HUES64 (cell line): ENCODE measurements at regions not wholly inside any gene's neighbourhood (a gene's known extent, or its start where the extent isn't known, plus 50 kb on each side); places are given as distances from the start of the nearest gene placed in this dataset.
A peak's percentile ranks its signal among the peaks of the same experiment; 100 is the strongest.

ENCODE experiments used
- H3K27ac ChIP-seq: 2 replicates; pipeline ENCODE4 v1.7.0; 2013; ENCODE audit warnings: low read depth, low read length, inconsistent platforms
- H3K27me3 ChIP-seq: 2 replicates; pipeline ENCODE4 v1.6.1; 2013; ENCODE audit warnings: mild to moderate bottlenecking, low read length; ENCODE audit not compliant: insufficient read depth
- H3K36me3 ChIP-seq: 2 replicates; pipeline ENCODE4 v1.6.1; 2013; ENCODE audit warnings: mild to moderate bottlenecking, low read length; ENCODE audit not compliant: insufficient read depth
- H3K4me1 ChIP-seq: 2 replicates; pipeline ENCODE4 v1.6.1; 2013; ENCODE audit warnings: mild to moderate bottlenecking, low read length, moderate library complexity; ENCODE audit not compliant: insufficient read depth
- H3K4me3 ChIP-seq: 2 replicates; pipeline ENCODE4 v1.5.1; 2013; ENCODE audit warnings: mild to moderate bottlenecking, low read length, moderate library complexity
- H3K9ac ChIP-seq: 2 replicates; pipeline ENCODE4 v1.6.1; 2013; ENCODE audit warnings: mild to moderate bottlenecking, low read depth, low read length
- H3K9me3 ChIP-seq: 2 replicates; pipeline ENCODE4 v1.6.1; 2013; ENCODE audit warnings: low read depth, low read length; ENCODE audit not compliant: insufficient read depth
- WGBS: fragments of 150-250, 120-280 bp; methylation state at CpG from one replicate; pipeline ENCODE4 v1.1.7; 2013; ENCODE audit warnings: missing lambda C conversion rate; 5-methylcytosine and 5-hydroxymethylcytosine counted together

DNA sequence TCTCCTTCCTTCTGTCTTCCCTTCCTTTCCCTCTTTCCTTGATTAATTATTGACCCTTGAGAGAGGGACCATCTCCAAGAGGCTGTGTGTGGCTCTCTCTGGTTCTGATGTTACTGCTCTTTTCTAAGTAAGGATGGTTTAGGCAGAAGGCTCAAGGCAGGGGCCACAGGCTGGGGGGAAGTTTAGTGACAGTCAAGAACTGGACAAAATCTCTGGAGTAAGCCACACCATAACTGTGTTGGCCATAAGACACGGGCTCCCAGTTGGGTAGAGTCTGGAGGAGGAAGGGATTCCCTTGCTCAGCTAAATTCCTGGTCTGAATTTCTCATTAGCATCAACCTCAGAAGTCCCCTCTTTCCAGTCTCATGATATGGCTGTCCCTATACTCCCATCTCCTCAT lies 74.7 kb downstream of the BUD13 start:
- 90% methylated on average over 1 of the region's 1 CpG for WGBS
- Histone ChIP-seq H3K9ac (no peak overlapping the region), H3K27ac (no peak overlapping the region), H3K4me1 (peaks cover 13% of the 10 kb centered on the region), H3K9me3 (no peaks in the 10 kb centered on the region), H3K4me3 (no peak overlapping the region), H3K36me3 (no peaks in the 10 kb centered on the region), H3K27me3 (no peaks in the 10 kb centered on the region)

- Histone ChIP-seq H3K36me3 (no peaks in the 10 kb centered on the region), H3K9ac (no peak overlapping the region), H3K27ac (no peak overlapping the region), H3K4me1 (peaks cover 11% of the 10 kb centered on the region), H3K27me3 (no peaks in the 10 kb centered on the region), H3K4me3 (no peak overlapping the region), H3K9me3 (no peaks in the 10 kb centered on the region)
- 87% methylated on average over 7 of the region's 7 CpGs for WGBS
Observed at GRCh38 chr11:116697639-116698038, 75.1 kb downstream of the BUD13 start.

DNA sequence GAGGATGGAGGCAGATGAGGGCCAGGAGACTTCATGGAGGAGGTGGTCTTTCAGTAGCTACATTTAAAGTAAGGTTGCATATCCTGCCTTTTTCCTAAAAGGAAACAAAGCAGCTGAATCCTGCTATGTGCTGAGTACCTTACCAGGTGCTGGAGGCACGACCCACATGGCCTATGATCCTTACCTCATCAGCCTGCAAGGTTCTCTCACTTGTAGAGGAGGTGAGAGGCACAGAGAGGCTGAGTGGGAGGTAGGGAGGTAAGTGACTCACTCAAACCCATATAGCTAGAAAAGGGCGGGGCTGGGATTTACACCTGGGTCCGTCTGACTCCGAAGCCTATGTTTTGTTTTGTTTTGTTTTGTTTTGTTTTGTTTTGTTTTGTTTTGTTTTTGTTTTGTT lies 75.8 kb downstream of the BUD13 start:
- no peak overlapping the region for H3K4me3 ChIP-seq
- WGBS = 67% methylated on average over 1 of the region's 4 CpGs
- no peaks in the 10 kb centered on the region for H3K36me3 ChIP-seq
- H3K27ac ChIP-seq = no peak overlapping the region
- H3K9me3 ChIP-seq = no peaks in the 10 kb centered on the region
- no peak overlapping the region for H3K9ac ChIP-seq
- no peaks in the 10 kb centered on the region for H3K27me3 ChIP-seq
- H3K4me1 ChIP-seq = peaks cover 11% of the 10 kb centered on the region

- peaks cover 11% of the 10 kb centered on the region for H3K4me1 ChIP-seq
- H3K9me3 ChIP-seq = no peaks in the 10 kb centered on the region
- H3K4me3 ChIP-seq = no peak overlapping the region
- H3K9ac ChIP-seq = peak overlapping the region; percentile 14; the same call in 1 of the 2 replicates
- WGBS = 42% methylated on average over 11 of the region's 11 CpGs
- H3K27me3 ChIP-seq = no peaks in the 10 kb centered on the region
- no peaks in the 10 kb centered on the region for H3K36me3 ChIP-seq
- no peak overlapping the region for H3K27ac ChIP-seq
Observed at GRCh38 chr11:116696381-116696941, 76.3 kb downstream of the BUD13 start.

GRCh38 chr11:116695657-116696254 lies 77.0 kb downstream of the BUD13 start:
- no peak overlapping the region for H3K4me3 ChIP-seq
- no peaks in the 10 kb centered on the region for H3K36me3 ChIP-seq
- peaks cover 11% of the 10 kb centered on the region for H3K4me1 ChIP-seq
- no peaks in the 10 kb centered on the region for H3K9me3 ChIP-seq
- H3K9ac ChIP-seq = peak overlapping the region; percentile 14; the same call in 1 of the 2 replicates
- H3K27ac ChIP-seq = no peak overlapping the region
- H3K27me3 ChIP-seq = no peaks in the 10 kb centered on the region

DNA sequence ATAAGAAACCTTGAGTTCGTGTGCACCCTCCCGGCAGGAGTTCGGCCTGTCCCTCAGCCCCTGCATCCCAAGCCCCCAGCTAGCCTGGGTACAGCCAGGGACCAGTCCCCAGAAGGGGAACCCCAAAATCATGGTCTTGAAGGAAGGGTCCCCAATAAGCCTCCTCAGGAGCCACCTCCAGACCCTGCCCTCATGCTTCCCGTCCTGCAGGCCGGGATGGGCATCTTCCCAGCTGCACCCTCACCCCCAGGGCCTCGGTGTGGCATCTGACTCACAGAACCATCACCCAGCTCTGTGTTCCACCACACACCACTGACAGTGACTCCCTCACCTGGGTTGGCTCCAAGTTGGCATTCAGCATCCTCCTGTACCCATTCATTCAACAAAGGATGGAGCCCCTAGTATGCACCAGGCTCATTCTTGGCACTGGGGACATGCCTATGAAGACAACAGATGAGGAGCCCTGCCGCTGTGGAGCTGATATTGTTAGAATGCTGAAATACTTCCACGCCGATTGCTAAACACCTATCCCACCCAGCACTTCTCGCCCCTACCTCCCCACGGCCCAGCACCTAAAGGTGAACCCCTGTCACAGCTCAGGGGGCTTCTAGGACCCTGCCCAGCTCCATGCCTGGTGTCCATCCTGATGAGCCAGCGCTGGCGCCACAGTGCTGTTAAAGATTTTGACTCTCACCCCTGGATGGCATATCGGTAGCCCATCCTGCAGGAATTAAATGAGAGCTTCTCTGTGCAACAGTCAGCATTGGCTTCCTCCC lies 77.8 kb downstream of the BUD13 start:
- Histone ChIP-seq H3K4me3 (no peak overlapping the region), H3K9ac (no peak overlapping the region), H3K4me1 (peaks cover 11% of the 10 kb centered on the region), H3K27ac (no peak overlapping the region), H3K27me3 (no peaks in the 10 kb centered on the region), H3K36me3 (no peaks in the 10 kb centered on the region), H3K9me3 (no peaks in the 10 kb centered on the region)
- WGBS = 94% methylated on average over 14 of the region's 14 CpGs

DNA sequence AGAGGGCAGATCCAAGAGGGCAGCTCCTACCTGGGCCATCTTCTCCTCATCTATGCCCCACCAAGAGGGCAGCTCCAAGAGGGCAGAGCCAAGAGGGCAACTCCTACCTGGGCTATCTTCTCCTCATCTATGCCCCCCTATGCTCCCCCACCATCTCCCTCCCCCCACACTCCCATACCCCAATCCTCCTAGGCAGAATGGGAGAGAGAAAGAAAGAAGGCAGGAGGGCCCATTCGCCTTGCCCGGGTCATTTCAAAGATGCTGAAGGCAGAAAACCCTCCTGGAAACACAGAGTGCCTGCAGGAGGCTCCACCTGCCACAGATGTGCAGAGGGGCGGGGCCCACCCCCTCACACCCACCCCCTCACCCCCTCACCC lies 78.5 kb downstream of the BUD13 start:
- no peak overlapping the region for H3K4me3 ChIP-seq
- no peaks in the 10 kb centered on the region for H3K27me3 ChIP-seq
- no peaks in the 10 kb centered on the region for H3K9me3 ChIP-seq
- H3K9ac ChIP-seq = no peak overlapping the region
- no peak overlapping the region for H3K27ac ChIP-seq
- 62% methylated on average over 2 of the region's 3 CpGs for WGBS
- peaks cover 11% of the 10 kb centered on the region for H3K4me1 ChIP-seq
- H3K36me3 ChIP-seq = no peaks in the 10 kb centered on the region

DNA sequence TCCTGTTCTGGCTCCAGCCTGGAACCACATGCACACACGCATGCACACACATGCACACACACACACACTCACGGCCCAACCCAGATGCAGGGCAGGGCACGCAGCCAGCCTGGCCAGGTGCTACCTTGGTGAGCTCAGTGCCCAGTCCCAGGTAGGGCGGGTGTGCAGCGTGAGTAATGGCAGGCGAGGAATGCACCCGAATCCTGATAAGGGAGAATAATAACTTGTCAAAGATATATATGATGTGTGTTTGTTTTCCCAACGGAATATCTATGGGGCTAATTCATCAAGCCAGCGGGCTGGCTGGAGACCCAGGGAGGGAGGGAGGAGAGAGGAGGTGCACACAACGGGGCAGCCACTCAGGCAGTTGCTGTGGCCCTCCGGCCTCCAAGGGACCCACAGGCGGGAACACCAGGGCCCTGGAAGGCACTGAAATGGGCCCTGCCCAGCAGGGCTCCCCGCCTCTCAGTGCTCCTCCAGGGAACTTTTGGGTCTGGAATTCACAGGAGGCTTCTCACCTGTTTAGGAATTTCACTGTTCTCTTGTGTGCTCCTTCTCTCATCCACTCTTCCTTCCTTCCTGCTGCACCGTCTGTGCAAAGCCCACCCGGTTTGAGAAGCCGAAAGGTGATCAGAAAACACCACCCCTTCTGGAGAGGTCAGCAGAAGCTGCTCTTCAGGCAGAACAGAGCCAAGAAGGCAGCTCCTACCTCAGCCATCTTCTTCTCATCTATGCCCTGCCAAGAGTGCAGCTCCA lies 79.0 kb downstream of the BUD13 start:
- Histone ChIP-seq H3K9me3 (no peaks in the 10 kb centered on the region), H3K27ac (no peak overlapping the region), H3K9ac (no peak overlapping the region), H3K27me3 (no peaks in the 10 kb centered on the region), H3K4me3 (no peak overlapping the region), H3K36me3 (no peaks in the 10 kb centered on the region), H3K4me1 (peaks cover 13% of the 10 kb centered on the region)
- WGBS = 87% methylated on average over 16 of the region's 16 CpGs

DNA sequence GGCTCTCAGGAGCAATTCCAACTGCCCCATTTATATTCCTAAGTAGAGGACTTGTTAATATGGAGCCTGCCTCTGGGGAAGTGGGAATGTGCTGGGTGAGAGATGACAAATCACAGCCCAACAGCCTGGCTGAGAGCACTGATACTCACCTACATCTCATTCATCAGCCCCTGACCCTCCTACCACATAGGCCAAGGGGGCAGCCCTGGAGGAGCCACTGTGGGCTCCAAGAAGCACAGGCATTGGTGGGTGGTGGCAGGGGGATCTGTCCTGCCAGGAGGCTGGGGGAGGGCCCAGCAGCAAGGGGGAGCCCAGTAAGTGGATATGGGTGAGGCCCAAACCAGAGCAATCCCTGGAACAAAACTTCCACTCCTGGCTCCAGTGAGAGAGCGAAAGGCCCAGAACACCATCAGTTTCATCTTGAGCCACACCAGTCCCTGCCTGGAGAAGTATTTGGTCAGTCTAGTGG lies 79.7 kb downstream of the BUD13 start:
- Histone ChIP-seq H3K4me1 (peaks cover 19% of the 10 kb centered on the region), H3K27me3 (no peaks in the 10 kb centered on the region), H3K27ac (no peak overlapping the region), H3K9me3 (no peaks in the 10 kb centered on the region), H3K36me3 (no peaks in the 10 kb centered on the region), H3K4me3 (no peak overlapping the region), H3K9ac (no peak overlapping the region)
- 100% methylated on average over 1 of the region's 1 CpG for WGBS

- H3K9me3 ChIP-seq = no peaks in the 10 kb centered on the region
- no peak overlapping the region for H3K9ac ChIP-seq
- no peaks in the 10 kb centered on the region for H3K36me3 ChIP-seq
- H3K4me3 ChIP-seq = no peak overlapping the region
- peaks cover 25% of the 10 kb centered on the region for H3K4me1 ChIP-seq
- H3K27me3 ChIP-seq = no peaks in the 10 kb centered on the region
- 88% methylated on average over 16 of the region's 16 CpGs for whole genome bisulfite sequencing
- no peak overlapping the region for H3K27ac ChIP-seq
Observed at GRCh38 chr11:116692318-116693101, 80.3 kb downstream of the BUD13 start.
